Kidney tubule cell (primary cell): ENCODE measurements at regions not wholly inside any gene's neighbourhood (a gene's known extent, or its start where the extent isn't known, plus 50 kb on each side); places are given as distances from the start of the nearest gene placed in this dataset.

Experiments used
- DNase-seq: peaks from one replicate; pipeline ENCODE4 v3.0.0-alpha.2; 2018; ENCODE audit warnings: low spot score

- peak; percentile 66 for DNase-seq
These were observed 77.2 kb upstream of the SLC6A11 start for GRCh38 chr3:10738688-10739372.

GRCh38 chr3:10740954-10741353 lies 75.1 kb upstream of the SLC6A11 start:
- DNase-seq, result no peak

DNA sequence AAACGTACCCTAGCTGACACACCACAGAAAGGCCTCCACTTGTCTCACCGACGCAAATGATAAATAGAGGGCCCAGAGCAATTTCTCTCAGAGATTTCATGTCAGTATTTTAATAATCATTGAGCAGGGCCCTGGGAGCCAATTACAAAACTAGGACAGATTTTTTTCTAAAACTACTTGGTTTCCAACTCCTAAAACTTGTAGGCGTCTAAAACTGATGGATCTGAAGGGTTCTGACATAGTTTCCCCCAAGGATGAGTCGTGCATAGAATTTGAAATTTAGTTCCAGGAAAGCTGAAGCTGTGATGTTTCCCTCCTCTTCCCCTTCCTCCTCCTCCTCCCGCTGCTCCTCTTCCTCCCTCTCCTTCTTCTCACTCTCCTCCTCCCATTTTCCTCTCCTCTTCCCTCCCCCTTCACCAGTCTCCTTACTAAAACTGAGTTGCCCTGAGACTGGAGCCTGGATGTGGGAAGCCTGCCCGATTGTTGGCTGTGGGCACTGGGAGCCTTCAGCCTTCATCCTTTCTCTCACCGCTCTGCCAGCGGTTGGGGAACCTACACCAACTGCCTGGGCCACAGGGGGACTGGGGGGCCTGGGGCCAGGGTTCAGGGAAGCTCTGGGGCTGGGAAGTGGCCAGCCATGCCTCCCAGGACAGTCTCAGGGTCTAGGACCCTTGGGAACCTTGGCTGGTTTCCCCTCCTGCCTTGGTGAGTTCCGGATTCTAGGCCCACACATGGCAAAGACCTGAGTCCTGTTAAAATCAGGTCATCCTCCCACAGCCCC lies 73.9 kb upstream of the SLC6A11 start:
- DNase-seq, result no peak

GRCh38 chr3:10743366-10744097 lies 72.5 kb upstream of the SLC6A11 start:
- no peak for DNase-seq

- peak; percentile 9 for DNase-seq
These were observed 71.9 kb upstream of the SLC6A11 start for GRCh38 chr3:10744098-10744465.

GRCh38 chr3:10745392-10745791 lies 70.6 kb upstream of the SLC6A11 start:
- no peak for DNase-seq

DNA sequence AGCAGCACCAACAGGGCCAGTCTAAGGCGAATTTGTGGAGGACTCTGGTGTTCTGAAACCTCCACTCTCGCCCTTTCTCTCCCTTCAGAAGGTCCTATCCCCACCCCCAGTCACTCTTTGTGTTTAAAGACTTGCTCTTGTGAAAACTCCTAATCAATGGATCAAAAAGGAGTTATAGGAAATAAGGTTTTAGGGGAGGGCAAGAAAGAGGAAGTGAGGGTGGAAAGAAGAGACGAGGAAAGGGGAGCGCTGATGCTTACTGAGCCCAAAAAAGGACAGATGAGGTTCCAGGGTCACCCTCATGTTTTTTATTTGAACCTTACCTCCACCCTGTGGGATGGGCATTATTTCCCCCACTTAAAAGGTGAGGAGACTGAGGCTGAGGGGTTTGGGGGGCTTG lies 70.0 kb upstream of the SLC6A11 start:
- no peak for DNase-seq

- no peak for DNase-seq
These were observed 69.3 kb upstream of the SLC6A11 start for GRCh38 chr3:10746684-10747083.

- no peak for DNase-seq
These were observed 68.7 kb upstream of the SLC6A11 start for GRCh38 chr3:10747341-10747740.

- no peak for DNase-seq
These were observed 68.0 kb upstream of the SLC6A11 start for GRCh38 chr3:10748040-10748439.

GRCh38 chr3:10753964-10754363 lies 62.1 kb upstream of the SLC6A11 start:
- DNase-seq, result peak; percentile 37

DNA sequence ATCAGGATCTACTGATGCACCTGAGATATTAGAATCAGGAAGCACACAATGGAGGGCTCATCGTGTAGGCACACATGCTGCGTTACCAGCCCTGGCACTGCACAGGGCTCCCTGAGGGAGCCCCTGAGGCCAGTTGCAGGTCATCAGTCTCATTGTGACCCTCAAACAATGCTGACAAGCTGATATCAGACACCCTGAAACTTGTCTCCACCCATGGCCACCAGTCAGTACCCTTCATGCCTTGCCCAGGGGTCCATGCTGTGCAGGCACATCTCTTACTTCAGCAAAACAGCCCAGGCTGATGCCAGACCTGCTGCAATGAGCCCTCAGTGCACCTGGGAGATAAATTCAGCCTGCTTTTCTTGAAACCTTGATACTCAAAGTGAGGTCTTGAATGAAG lies 59.5 kb upstream of the SLC6A11 start:
- no peak for DNase-seq

DNA sequence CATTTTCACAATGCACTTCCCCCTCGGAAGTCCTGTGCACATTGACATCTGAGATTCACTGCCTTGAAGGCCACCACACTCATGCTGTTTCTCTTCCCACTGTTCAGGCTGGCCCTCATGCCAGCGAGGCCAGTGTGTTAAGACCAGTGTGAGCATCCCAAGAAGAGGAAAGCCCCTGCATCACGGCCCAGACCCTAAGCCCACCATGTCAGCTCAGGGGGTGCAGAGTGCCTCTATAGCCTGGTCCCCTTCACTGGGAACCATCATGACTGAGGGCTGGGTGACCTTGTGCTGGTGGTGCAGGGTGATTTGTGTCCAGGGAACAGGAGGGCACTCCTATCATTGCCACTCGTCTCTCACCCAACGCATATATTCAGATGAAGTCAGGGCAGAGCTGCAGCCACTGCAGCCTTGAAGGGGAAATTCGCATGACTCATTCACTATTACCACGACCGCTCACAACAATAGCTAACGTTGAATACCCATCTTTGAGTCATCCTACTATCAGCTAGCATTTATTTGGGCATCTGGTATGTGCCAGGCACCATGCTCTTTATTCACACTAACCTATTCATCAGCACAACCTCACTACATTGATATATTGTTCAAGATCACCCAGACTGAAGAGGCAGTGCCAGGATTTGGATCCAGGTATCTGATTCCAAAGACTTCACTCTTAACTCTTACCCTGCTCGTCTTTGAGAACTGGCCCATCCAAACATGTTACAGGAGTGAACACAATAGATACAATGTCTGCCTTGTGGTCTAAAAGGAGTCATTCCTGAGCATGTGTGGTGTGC lies 58.8 kb upstream of the SLC6A11 start:
- peak; percentile 76 for DNase-seq

DNA sequence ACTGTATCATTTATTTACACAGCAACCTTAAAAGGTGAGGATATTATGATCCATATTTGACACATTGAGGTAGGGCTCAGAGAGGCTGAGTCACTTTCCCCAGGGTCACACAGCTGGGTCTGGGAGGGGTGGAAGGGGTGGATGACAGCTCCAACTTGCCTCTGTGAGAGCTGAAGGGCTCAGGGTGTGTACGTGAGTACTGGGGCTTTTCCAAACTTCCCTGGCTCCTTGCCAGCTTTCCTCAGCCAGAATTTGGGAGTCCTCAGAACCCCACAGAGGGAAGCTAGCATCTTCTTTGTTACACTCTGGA lies 58.3 kb upstream of the SLC6A11 start:
- DNase-seq, result no peak

DNA sequence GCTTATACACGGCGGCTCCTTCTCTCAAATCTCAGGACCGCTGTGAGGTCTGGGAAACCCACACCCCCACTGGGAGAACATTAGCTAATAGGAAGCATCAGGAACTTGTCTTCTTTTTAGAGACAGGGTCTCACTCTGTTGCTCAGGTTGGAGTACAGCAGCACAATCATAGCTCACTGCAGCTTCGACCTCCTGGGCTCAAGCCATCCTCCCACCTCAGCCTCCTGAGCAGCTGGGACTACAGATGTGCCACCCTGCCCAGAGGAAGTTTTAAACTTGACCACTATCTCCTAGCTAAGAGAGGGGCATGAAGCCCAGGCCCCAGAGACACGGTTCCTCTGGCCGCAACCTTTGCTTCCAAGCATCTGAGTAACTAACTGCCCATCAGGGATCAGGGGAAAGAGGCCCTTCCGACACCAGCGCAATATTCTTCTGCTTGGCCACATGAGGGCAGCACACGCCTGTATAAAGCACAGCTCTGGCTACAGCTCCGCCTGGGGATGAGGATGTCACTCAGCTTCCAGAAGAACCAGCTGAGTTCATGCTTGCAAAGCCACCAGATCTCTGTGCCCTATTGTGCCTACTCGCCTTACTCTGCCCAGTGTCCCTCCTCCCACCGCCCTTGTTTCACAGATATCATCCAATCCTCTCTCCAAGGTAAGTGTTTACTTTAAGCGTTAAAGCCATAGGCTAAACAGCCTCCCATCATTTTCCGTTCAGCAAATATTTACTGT lies 57.6 kb upstream of the SLC6A11 start:
- DNase-seq, result peak; percentile 78

DNA sequence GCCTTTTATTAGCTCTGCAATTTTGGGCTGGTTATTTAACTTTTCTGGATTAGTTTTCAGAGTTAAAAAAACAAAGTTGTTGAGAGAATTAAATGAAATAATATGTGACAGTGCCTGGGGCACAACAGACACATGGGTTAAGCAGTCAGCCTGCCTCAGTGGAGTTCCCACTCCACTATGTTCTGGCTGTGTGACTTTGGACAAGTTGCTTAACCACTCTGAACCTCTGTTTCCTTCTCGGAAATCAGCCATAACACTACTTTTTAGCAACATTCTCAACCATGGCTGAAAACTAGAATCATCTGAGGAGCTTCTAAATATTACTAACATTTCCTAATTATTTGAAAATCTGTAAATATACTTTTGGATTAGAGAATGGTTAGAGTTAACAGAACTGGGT lies 56.5 kb upstream of the SLC6A11 start:
- no peak for DNase-seq

GRCh38 chr3:10760199-10760598 lies 55.8 kb upstream of the SLC6A11 start:
- no peak for DNase-seq

DNA sequence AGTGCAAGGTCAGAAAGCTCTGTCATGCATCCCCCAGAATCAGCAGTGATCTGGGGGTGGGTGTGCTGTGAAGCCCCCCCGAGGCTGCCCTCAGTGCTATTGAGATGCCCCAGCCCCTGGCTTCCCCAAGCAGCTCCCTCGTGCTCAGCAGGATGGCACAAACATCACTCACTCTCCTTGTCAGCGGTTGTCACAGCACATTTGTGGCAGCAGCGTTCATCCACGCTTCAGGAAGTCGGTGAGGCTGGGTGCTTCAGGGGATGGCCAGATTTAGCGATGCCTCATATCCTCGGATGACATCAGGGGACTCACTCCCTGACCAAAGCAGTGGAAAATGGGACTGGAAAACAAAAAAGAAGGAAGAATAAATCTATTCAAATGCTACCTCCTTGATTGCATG lies 54.4 kb upstream of the SLC6A11 start:
- DNase-seq, result peak; percentile 38

- DNase-seq, result no peak
These were observed 53.9 kb upstream of the SLC6A11 start for GRCh38 chr3:10762116-10762515.

DNA sequence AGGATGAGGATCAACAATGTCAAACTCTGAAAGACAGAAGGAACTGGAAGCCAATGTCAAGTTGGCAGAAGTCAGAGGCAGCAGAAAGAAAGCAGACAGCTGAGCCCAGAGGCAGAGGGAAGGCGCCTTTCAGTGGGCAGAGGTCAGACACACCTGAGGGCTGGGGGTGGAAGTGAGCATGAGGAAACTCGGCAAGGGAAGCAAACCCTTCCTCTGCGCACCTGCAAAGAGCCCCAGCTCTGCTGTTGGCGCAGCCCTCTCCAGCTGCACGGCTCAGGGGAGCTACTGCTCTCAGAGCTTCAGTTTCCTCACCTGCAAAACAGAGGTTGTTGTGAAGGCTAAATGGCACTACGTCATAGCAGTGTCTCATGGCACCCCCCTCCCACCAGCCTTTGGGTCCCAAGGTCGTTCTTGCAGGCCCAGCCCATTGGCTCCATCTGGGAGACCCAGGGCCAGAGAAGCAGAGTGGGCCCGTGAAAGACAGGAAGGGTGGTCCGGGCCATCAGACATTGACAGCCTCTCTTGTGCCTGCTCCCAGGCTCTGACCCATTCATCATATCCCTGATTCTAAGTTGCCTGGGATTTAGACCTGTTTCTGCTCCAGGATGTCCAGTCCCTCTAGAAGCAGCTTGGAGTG lies 53.3 kb upstream of the SLC6A11 start:
- DNase-seq, result no peak

DNA sequence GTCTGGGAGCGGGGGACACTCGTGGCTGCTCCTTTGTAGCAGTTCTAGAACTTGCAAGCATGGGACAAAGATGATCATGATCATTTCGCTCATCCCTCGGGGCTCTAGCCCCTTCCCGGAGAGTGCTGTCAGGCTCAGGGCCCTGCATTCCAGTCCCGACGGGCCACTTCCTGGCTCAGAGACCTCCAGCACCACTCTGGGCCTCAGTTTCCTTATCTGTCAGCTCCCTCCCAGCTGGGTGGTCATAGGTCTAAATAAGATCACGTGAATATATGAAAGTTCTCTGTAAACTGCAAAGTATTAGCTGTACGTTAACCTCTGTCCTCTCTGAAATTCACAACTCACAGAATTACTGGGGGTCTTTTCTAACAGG lies 52.8 kb upstream of the SLC6A11 start:
- no peak for DNase-seq
